HepG2 (cell line): ENCODE measurements at regions not wholly inside any gene's neighbourhood (a gene's known extent, or its start where the extent isn't known, plus 50 kb on each side); places are given as distances from the start of the nearest gene placed in this dataset.

Experiments
- ATAC-seq: fragments of 200-7000 bp; cut with Tn5 transposase; 3 replicates; pipeline ENCODE4 v1.9.1; 2020; ENCODE audit warnings: mild to moderate bottlenecking, moderate library complexity
- BruUV-seq: library from RNA; stranded (reverse); fragments of 400-500 nt; replicated peaks from 2 replicates; lab custom pipeline; 2021; lab: Mats Ljungman, UMichigan
- CTCF ChIA-PET: fragments of 300-600 bp; formaldehyde crosslinking; extraction: SDS; loops from one replicate; lab custom pipeline; 2021; ENCODE audit warnings: low total read pairs, inconsistent platforms, low intra/inter-chr PET ratio; lab: Yijun Ruan, JAX
- POLR2A ChIA-PET: fragments of 350-600 bp; sonication (Branson Sonifier 250); formaldehyde crosslinking; loops from one replicate; lab custom pipeline; 2020; ENCODE audit warnings: antibody characterized with exemption, inconsistent platforms; lab: Yijun Ruan, JAX
- DNase-seq: peaks from one replicate; pipeline ENCODE4 v3.0.0-alpha.2; 2015; ENCODE audit warnings: low spot score
- FAIRE-seq: peaks from 3 replicates; lab custom pipeline; 2011; peaks lifted over from hg19 to GRCh38; lab: Jason Lieb, UNC
- H2AFZ ChIP-seq: one replicate; pipeline ENCODE4 v1.6.1; 2011; ENCODE audit warnings: low read length, inconsistent platforms
- H3K27ac ChIP-seq: fragments of 300-600 bp; 3 replicates; pipeline ENCODE4 v1.8.0; 2011; ENCODE audit warnings: mixed run types, mild to moderate bottlenecking, mixed read lengths, low read length, inconsistent platforms; ENCODE audit not compliant: insufficient read depth; ENCODE audit errors: extremely low read length
- H3K27me3 ChIP-seq, 2 experiments: fragments of 200-600 bp in 1 of 2; 2 replicates in 1 of 2; 3 replicates in 1 of 2; pipeline versions ENCODE4 v1.6.0 to v1.8.0; 2011; ENCODE audit warnings: low read length in 2 of 2, mild to moderate bottlenecking in 2 of 2, moderate library complexity in 2 of 2, inconsistent platforms in 1 of 2; ENCODE audit not compliant: insufficient read depth in 2 of 2, control insufficient read depth in 1 of 2
- H3K36me3 ChIP-seq, 2 experiments: fragments of 200-600 bp in 1 of 2; replicated peaks in 1 of 2; 2 replicates in 1 of 2; 3 replicates in 1 of 2; pipeline versions ENCODE4 v1.5.1 to v1.8.0; 2011; ENCODE audit warnings: low read length in 2 of 2, inconsistent platforms in 1 of 2; ENCODE audit not compliant: insufficient read depth in 2 of 2, control insufficient read depth in 1 of 2
- H3K4me1 ChIP-seq: 2 replicates; pipeline ENCODE4 v1.5.1; 2012; ENCODE audit warnings: low read length, inconsistent platforms; ENCODE audit not compliant: insufficient read depth
- H3K4me2 ChIP-seq: 2 replicates; pipeline ENCODE4 v1.6.0; 2011; ENCODE audit warnings: low read depth, low read length, inconsistent platforms
- H3K4me3 ChIP-seq, 3 experiments: fragments of 200-600 bp in 1 of 3; sonication (generic), shearing (Covaris generic) in 1 of 3; replicated peaks in 1 of 3; 2 replicates each; pipeline ENCODE4 v1.5.1; 2011 to 2016; ENCODE audit warnings: low read length in 3 of 3, inconsistent platforms in 2 of 3, low read depth in 2 of 3, mild to moderate bottlenecking in 2 of 3, control low read depth in 1 of 3, mixed read lengths in 1 of 3; ENCODE audit not compliant: insufficient read depth in 1 of 3
- H3K79me2 ChIP-seq: one replicate; pipeline ENCODE4 v1.6.1; 2011; ENCODE audit warnings: low read length, inconsistent platforms; ENCODE audit not compliant: insufficient read depth
- H3K9ac ChIP-seq: 2 replicates; pipeline ENCODE4 v1.6.0; 2011; ENCODE audit warnings: mild to moderate bottlenecking, low read depth, low read length, inconsistent platforms; ENCODE audit not compliant: insufficient read depth
- H3K9me3 ChIP-seq: 2 replicates; pipeline ENCODE4 v1.5.1; 2012; ENCODE audit warnings: mild to moderate bottlenecking, low read length
- H4K20me1 ChIP-seq: 2 replicates; pipeline ENCODE4 v1.6.0; 2011; ENCODE audit warnings: inconsistent platforms, mild to moderate bottlenecking, low read length, moderate library complexity; ENCODE audit not compliant: insufficient read depth
- GATA4 ChIP-seq: sonication (generic); IDR thresholded peaks from 2 replicates; pipeline ENCODE4 v1.6.1; 2016; ENCODE audit warnings: antibody characterized with exemption, low read depth, borderline replicate concordance
- HIC2 ChIP-seq: sonication (generic); formaldehyde crosslinking; IDR thresholded peaks from 2 replicates; pipeline ENCODE4 v1.9.0; 2022; ENCODE audit warnings: low read depth, missing genetic modification reagents
- KDM1A ChIP-seq: IDR thresholded peaks from 2 replicates; pipeline ENCODE4 v1.6.1; 2016; ENCODE audit warnings: missing compliant biosample characterization
- RFX3 ChIP-seq: IDR thresholded peaks from 2 replicates; pipeline ENCODE4 v1.6.1; 2016; ENCODE audit warnings: missing biosample characterization, missing genetic modification reagents
- RXRA ChIP-seq: sonication (generic); formaldehyde crosslinking; IDR thresholded peaks from 2 replicates; pipeline ENCODE4 v1.5.1; 2020; ENCODE audit warnings: missing genetic modification reagents
- SRF ChIP-seq: IDR thresholded peaks from 2 replicates; pipeline ENCODE4 v1.6.1; 2011; ENCODE audit warnings: mild to moderate bottlenecking, low read depth, low read length, moderate library complexity
- ZBTB42 ChIP-seq: sonication (generic); formaldehyde crosslinking; IDR thresholded peaks from 2 replicates; pipeline ENCODE4 v1.5.0; 2020; ENCODE audit warnings: mild to moderate bottlenecking, missing genetic modification reagents
- ZC3H4 ChIP-seq: sonication (generic); formaldehyde crosslinking; IDR thresholded peaks from 2 replicates; pipeline ENCODE4 v1.4.0; 2020; ENCODE audit warnings: missing genetic modification reagents, borderline replicate concordance
- ZNF235 ChIP-seq: sonication (generic); formaldehyde crosslinking; IDR thresholded peaks from 2 replicates; pipeline ENCODE4 v1.8.1; 2023; ENCODE audit warnings: mild to moderate bottlenecking, missing genetic modification reagents, borderline replicate concordance
- ZNF564 ChIP-seq: sonication (generic); formaldehyde crosslinking; IDR thresholded peaks from 2 replicates; pipeline ENCODE4 v1.8.1; 2023; ENCODE audit warnings: mild to moderate bottlenecking, missing genetic modification reagents
- ZNF777 ChIP-seq: sonication (generic); formaldehyde crosslinking; IDR thresholded peaks from 2 replicates; pipeline ENCODE4 v1.4.0; 2020; ENCODE audit warnings: missing genetic modification reagents
- ZNF781 ChIP-seq: sonication (generic); formaldehyde crosslinking; IDR thresholded peaks from 2 replicates; pipeline ENCODE4 v1.5.1; 2020; ENCODE audit warnings: borderline replicate concordance, mild to moderate bottlenecking, missing genetic modification reagents; ENCODE audit errors: not compliant biosample characterization
- ZNF790 ChIP-seq: sonication (generic); formaldehyde crosslinking; IDR thresholded peaks from 2 replicates; pipeline ENCODE4 v1.8.0; 2022; ENCODE audit warnings: missing genetic modification reagents, mild to moderate bottlenecking, borderline replicate concordance
- ZZZ3 ChIP-seq: sonication (generic); formaldehyde crosslinking; IDR thresholded peaks from 2 replicates; pipeline ENCODE4 v1.4.0; 2020; ENCODE audit warnings: missing genetic modification reagents, mild to moderate bottlenecking, borderline replicate concordance
- in situ Hi-C: cut with HindIII; loops from 2 replicates; pipeline ENCODE4 v1.10.0; 2017; ENCODE audit warnings: low pct_unique_long_range_greater_than_20kb; ENCODE audit not compliant: extremely low pct_ligation_motif_present
- intact Hi-C: fragments of 100-400 bp; cut with micrococcal nuclease; formaldehyde crosslinking; loops from one replicate; pipeline ENCODE4 v1.10.0; 2022; ENCODE audit not compliant: unreplicated experiment
- TF ChIP-seq, protein P1 (sequence below): sonication (generic); formaldehyde crosslinking; IDR thresholded peaks from 2 replicates; pipeline ENCODE4 v1.8.1; 2022; ENCODE audit warnings: low read depth, mild to moderate bottlenecking, missing genetic modification reagents
- TF ChIP-seq, protein P2 (sequence below): sonication (generic); formaldehyde crosslinking; IDR thresholded peaks from 2 replicates; pipeline ENCODE4 v1.5.0; 2020; ENCODE audit warnings: missing genetic modification reagents, mild to moderate bottlenecking, borderline replicate concordance
- TF ChIP-seq, protein P3 (sequence below): sonication (generic); formaldehyde crosslinking; IDR thresholded peaks from 2 replicates; pipeline ENCODE4 v1.5.1; 2020; ENCODE audit warnings: missing genetic modification reagents, mild to moderate bottlenecking, borderline replicate concordance
- TF ChIP-seq, protein P4 (sequence below): sonication (generic); formaldehyde crosslinking; IDR thresholded peaks from 2 replicates; pipeline ENCODE4 v1.4.0; 2020; ENCODE audit warnings: mild to moderate bottlenecking, missing genetic modification reagents

DNA sequence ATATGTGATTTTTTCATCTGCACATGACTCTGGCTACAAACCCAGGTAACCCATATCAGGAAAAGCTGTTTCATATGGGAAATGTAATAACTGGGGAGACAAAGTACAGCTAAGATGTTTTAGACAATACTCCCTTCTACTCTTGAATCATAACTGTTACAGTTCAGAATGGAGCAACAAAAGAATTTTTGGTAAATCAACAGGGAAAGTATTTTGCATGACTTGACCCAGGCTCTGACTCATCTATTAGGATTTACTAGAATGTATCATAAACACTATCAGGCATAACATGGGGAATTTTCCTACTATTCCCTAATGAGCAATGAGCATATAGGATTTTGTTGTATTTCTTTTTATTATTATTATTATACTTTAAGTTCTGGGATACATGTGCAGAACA lies 553.0 kb downstream of the SLC16A7 start:
- Histone ChIP-seq H3K27me3 (no peaks in the 10 kb centered on the region), H3K36me3 (no peaks in the 10 kb centered on the region), H3K4me1 (no peaks in the 10 kb centered on the region), H2AFZ (no peak overlapping the region), H3K9ac (no peak overlapping the region), H3K4me2 (no peak overlapping the region), H3K79me2 (no peaks in the 10 kb centered on the region), H3K9me3 (no peaks in the 10 kb centered on the region), H4K20me1 (no peaks in the 10 kb centered on the region), H3K27ac (no peak overlapping the region), H3K4me3 (no peak overlapping the region)
- in situ Hi-C loops, result no loop called here
- ChIA-PET POLR2A (no interaction called here), CTCF (no interaction called here)
- intact Hi-C loops, result no loop called here
- TF ChIP-seq KDM1A (no peak), ZNF781 (no peak), RXRA (CRISPR knock-in tag) (no peak), ZNF777 (CRISPR knock-in tag) (no peak), SRF (no peak), ZZZ3 (no peak), ZNF790 (CRISPR knock-in tag) (no peak), GATA4 (no peak), HIC2 (CRISPR knock-in tag) (no peak), ZBTB42 (no peak), ZNF564 (CRISPR knock-in tag) (no peak), ZNF235 (CRISPR knock-in tag) (no peak), ZC3H4 (CRISPR knock-in tag) (no peak), RFX3 (CRISPR knock-in tag) (no peak)
- TF ChIP-seq, protein P1, sequence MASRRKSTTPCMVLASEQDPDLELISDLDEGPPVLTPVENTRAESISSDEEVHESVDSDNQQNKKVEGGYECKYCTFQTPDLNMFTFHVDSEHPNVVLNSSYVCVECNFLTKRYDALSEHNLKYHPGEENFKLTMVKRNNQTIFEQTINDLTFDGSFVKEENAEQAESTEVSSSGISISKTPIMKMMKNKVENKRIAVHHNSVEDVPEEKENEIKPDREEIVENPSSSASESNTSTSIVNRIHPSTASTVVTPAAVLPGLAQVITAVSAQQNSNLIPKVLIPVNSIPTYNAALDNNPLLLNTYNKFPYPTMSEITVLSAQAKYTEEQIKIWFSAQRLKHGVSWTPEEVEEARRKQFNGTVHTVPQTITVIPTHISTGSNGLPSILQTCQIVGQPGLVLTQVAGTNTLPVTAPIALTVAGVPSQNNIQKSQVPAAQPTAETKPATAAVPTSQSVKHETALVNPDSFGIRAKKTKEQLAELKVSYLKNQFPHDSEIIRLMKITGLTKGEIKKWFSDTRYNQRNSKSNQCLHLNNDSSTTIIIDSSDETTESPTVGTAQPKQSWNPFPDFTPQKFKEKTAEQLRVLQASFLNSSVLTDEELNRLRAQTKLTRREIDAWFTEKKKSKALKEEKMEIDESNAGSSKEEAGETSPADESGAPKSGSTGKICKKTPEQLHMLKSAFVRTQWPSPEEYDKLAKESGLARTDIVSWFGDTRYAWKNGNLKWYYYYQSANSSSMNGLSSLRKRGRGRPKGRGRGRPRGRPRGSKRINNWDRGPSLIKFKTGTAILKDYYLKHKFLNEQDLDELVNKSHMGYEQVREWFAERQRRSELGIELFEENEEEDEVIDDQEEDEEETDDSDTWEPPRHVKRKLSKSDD (CRISPR knock-in tag), result no peak
- TF ChIP-seq, protein P2, sequence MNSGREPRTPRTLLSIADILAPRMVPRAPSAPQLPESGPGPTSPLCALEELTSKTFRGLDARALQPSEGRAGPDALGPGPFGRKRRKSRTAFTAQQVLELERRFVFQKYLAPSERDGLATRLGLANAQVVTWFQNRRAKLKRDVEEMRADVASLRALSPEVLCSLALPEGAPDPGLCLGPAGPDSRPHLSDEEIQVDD (CRISPR knock-in tag), result no peak
- TF ChIP-seq, protein P3, sequence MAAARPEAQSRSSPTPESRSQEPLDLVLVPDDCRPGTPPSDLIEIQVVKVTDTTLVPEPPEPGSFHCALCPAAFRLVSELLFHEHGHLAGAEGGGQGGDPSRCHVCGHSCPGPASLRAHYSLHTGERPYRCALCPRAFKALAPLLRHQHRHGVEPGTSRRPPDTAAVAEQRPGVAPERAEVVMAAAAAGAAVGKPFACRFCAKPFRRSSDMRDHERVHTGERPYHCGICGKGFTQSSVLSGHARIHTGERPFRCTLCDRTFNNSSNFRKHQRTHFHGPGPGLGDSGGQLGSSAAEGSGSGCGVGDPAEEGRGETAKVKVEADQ (CRISPR knock-in tag), result no peak
- TF ChIP-seq, protein P4, sequence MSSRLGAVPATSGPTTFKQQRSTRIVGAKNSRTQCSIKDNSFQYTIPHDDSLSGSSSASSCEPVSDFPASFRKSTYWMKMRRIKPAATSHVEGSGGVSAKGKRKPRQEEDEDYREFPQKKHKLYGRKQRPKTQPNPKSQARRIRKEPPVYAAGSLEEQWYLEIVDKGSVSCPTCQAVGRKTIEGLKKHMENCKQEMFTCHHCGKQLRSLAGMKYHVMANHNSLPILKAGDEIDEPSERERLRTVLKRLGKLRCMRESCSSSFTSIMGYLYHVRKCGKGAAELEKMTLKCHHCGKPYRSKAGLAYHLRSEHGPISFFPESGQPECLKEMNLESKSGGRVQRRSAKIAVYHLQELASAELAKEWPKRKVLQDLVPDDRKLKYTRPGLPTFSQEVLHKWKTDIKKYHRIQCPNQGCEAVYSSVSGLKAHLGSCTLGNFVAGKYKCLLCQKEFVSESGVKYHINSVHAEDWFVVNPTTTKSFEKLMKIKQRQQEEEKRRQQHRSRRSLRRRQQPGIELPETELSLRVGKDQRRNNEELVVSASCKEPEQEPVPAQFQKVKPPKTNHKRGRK (CRISPR knock-in tag), result no peak
- FAIRE-seq, result no peak
- no TSS peak for BruUV-seq
- DNase-seq, result no peak
- no peak for ATAC-seq
